ENCODE measurements at regions not wholly inside any gene's neighbourhood (a gene's known extent, or its start where the extent isn't known, plus 50 kb on each side); places are given as distances from the start of the nearest gene placed in this dataset.
A peak's percentile ranks its signal among the peaks of the same experiment; 100 is the strongest.

GRCh38 chr13:99642006-99642405 lies 140.7 kb downstream of the TM9SF2 start:
- no peak for DNase-seq (ENCODE audit: low read depth)

DNA sequence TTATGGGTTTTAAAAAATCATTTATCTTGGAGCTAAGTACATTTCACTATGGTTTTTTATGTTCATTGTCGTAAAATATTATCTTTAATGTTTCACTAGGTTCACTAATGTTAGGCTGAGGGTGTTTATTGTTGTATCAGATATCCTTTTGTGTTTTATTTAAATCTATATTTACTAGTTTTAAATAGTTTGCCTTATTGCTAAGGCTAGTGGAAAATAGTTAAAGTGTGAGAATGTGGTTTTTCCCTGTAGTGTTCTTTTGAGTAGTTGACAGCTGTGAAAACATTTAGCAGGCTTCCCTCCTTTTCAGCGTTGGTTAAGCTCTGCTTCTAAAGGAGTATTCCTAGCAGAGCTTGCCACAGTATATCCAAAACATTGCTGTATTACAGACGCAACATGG lies 139.0 kb downstream of the TM9SF2 start:
- no peak for DNase-seq (ENCODE audit: low read depth)

- DNase-seq (ENCODE audit: low read depth): no peak
Measured at GRCh38 chr13:99639126-99639525, 137.9 kb downstream of the TM9SF2 start.

DNA sequence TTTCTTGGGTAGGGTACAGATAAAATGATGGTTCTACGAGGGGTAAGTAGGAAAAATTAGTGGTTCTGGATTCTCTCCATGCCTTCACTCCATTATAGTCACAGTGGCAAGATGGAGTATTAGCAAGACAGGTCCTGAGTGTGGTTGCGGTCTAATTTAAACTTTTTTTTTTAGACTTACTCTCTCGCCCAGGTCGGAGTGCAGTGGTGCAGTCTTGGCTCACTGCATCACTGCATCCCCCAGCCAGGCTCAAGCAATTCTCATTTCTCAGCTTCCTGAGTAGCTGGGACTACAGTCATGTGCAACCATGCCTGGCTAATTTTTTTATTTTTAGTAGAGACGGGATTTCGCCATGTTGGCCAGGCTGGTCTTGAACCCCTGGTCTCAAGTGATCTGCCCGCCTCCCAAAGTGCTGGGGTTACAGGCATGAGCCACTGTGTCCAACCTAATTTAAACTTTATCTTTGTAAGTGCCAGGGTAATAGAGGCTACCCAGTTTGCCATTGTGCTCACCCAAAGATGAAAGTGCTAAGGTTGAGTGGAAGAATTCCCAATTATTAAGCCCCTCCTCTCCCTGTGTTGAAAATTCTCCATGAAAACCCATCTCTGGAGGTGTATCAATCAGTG lies 135.6 kb downstream of the TM9SF2 start:
- DNase-seq (ENCODE audit: low read depth): no peak

DNA sequence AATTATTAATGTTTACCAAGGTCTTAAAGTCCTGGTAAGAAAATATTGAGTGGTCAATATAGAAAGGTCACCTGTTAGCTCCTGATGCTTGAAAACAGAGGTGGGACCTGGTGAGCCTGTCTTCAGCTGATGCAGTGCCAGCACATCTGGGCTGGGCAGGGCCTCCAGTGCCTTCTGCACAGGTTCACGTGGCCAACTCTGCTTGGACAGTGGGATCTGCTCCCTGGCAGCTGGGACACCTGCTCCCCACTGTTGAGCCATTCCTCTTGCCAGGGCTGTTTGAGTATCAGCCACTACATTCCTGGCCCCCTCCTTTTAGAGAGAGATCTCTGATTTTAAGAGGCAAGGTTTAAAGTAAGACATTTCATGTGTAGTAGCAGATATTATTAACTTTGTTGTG lies 135.0 kb downstream of the TM9SF2 start:
- no peak for DNase-seq (ENCODE audit: low read depth)

DNA sequence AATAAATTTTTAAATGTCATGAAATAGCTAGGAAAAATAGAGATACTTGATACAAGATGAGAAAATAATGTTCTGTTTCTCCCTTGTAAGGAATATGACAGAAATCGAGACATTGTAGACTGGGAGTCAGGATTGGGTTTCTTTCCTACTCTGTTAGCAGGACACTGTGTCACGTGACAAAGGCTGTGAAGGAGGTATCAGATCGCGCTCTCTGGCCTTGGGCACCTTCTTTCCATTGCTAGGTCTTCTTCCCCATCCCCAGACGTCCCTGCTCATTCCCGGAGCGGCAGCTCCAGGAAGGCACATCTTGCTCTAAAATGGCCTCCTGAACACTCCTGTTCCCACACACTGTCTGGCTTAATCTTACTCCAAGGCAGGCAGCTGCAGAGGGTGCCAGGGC lies 133.4 kb downstream of the TM9SF2 start:
- DNase-seq (ENCODE audit: low read depth): no peak

DNA sequence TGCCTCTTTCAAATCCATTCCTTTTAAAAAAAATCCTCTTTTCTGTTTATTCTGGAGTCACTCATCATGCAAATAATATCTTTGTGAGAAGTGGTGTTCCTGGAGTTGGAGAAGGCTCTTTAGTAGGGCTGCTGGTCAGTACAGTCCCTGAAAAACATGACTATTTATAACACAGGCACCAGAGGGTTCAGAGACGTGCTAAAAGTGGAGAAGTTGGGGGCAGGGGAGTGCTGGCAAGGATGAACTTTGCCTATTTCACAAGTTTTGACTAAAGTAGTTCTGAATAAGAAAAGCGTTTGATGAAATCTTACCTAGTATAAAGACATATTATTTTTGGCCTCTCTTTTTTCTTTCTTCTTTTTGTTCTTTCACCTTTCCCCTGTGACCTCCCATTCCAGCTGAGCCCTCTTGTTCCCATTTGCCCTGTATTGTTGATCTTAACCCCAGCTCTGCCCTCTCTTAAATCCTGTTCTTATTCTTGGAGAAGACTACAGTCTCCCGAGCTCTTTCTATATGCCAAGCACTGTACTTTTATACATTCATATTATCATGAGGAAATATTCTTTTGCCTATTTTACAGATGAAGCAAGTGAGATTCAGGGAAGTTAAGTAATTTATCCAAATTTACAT lies 129.1 kb downstream of the TM9SF2 start:
- DNase-seq (ENCODE audit: low read depth): no peak

GRCh38 chr13:99629641-99630040 lies 128.4 kb downstream of the TM9SF2 start:
- DNase-seq (ENCODE audit: low read depth): no peak

DNA sequence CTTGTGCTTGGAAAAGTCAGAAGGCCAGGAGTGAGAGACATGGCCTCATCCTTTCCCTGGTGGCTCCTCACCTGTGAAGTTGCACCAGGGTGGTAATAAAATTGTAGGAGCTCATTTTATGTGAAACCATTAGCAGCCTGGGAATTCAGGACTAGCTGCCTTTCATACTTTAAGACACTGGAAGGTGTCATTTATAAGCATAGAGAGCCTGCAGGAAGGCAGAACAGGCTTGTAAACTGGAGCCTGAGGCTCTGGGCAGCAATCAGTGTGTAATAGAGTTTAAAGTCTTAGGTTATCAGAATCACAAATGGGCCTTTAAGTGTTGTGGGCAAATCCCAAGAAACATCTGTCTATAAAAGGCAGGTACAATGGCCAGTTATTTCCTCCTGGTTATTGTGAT lies 127.2 kb downstream of the TM9SF2 start:
- DNase-seq (ENCODE audit: low read depth): no peak

DNA sequence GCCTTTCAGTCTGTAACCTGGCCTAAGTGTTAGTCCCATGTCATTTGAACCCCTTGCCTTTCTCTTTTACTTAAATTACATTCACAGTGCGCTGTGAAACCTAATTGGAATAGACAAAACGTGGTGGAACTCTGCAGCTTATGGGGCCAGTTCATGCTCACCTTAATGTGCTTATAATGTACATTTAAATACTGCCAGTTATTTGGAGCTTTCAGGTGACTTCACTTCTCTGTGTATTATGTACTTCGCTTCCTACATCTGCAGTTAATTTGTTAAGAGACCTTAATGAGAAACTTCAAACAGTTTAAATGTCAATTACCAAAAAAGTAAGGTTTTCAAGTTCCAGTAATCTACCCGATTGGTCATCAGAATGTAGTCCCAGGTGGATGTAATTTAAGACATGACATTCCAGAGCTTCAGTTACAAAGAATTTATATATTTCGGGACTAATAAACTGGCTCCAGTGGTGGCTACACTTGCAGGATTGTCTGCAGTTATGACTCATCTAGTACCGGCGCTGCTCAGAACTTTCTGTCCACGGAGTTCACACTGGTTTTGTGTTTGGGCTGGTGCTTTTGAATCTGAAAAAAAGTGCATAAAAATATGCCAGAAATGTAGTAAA lies 125.3 kb downstream of the TM9SF2 start:
- peak; percentile 39 for DNase-seq (ENCODE audit: low read depth)

GRCh38 chr13:99624936-99625540 lies 123.8 kb downstream of the TM9SF2 start:
- no peak for DNase-seq (ENCODE audit: low read depth)

DNA sequence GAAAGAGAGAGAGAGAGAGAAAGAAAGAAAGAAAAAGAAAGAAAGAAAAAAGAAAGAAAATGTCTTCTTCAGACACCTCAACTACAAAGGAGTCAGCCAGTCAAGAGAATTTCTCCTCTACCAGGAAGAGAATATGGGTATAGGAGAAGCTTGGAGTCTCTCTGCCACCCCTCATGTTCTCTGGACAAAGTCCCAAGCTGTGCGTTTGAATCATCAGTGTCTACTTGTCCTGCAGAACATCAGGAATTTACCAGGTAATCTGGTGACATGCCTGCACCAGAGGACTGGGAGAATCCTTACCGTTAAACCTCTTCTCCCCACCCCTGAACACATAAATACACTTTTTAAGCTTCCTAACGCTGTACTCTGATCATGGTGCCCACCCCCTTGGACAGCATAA lies 119.5 kb downstream of the TM9SF2 start:
- DNase-seq (ENCODE audit: low read depth): no peak

DNA sequence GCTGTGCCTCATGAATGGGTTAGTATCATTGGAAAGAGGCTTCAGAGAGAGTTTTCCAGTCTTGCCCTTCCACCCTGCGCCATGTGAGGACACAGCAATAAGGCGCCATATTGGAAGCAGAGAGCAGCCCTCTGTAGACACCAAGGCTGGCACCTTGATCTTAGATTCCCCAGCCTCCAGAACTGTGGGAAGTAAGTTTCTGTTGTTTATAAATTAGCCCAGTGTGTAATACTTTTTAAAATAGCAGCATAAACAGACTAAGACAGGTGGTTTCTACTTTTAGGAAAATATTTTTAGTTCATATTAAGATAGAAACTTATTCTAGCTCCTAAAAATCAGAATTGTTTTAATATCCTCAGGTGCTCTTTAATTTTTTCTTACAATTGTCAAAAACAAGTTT lies 117.9 kb downstream of the TM9SF2 start:
- no peak for DNase-seq (ENCODE audit: low read depth)

GRCh38 chr13:99617474-99618255 lies 116.4 kb downstream of the TM9SF2 start:
- DNase-seq (ENCODE audit: low read depth): peak; percentile 41

DNA sequence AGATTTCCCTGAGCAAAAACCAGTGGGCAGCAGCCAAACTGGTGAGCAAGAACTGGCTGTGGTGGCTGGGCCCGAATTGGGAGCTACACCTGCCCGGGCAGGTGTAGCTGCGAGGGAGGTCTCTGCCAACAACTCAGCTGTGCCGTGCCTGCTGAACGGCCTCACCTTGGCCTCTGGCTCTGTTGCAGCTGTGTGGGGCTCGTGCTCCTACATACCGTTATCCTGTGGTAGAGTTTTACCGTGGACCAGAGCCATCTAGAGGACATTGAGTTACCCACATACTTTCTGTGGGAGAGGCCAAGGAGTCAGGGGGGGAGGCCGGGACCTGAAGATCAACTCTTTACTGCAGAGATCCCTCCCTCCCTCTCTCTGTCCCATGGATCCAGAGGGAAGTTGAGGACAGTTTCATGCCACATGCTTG lies 113.2 kb downstream of the TM9SF2 start:
- DNase-seq (ENCODE audit: low read depth): peak; percentile 48

Data from amniotic epithelial cell (primary cell).